H54 (cell line): ENCODE measurements at regions not wholly inside any gene's neighbourhood (a gene's known extent, or its start where the extent isn't known, plus 50 kb on each side); places are given as distances from the start of the nearest gene placed in this dataset.

Source experiments
- DNase-seq: peaks from one replicate; pipeline ENCODE4 v3.0.0; 2011; ENCODE audit warnings: low spot score, mixed read lengths; ENCODE audit not compliant: insufficient read length
- FAIRE-seq: peaks from 3 replicates; lab custom pipeline; 2011; peaks lifted over from hg19 to GRCh38; lab: Jason Lieb, UNC
- POLR2A ChIP-seq: IDR thresholded peaks from 2 replicates; pipeline ENCODE4 v1.6.1; 2011; ENCODE audit warnings: low read depth, mild to moderate bottlenecking, low read length

DNA sequence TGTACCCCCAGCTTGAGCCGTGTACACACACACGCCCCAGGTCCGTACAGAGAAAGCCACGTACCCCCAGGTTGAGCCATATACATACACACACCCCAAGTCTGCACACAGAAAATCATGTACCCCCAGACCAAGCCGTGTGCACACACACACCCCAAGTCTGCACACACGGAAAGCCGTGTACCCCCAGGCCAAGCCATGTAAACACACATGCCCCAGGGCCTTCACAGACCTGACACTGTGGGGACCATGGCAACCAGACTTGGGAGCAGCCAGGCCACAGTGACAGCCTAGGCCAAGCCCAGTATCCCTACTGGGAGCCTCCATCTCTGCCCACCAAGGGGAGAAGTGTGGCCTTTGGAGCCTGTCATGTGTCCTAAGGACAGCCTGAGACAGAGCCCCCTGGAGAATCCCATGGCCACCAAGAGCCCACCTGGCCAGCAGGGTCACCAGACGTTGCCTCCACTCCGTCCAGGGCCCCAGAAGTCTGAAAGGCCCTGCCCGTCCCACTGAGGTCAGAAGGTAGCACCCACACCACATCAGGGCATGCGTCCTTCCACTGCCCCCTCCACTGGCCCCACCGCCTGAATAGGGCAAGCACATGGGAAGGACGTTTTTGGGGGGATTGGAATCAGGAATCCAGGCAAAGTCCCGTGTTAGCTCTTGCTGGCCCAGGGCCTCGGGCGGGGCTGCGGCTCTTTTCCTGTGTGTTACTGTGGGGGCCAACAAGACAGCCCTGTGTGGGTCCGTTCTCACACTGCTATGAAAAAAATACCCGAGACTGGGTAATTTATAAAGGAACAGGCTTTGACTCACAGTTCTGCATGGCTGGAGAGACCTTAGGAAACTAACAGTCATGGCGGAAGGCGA is 636.7 kb downstream of the TBC1D22A start:
- FAIRE-seq: no peak
- no peak for TF ChIP-seq POLR2A
- no peak for DNase-seq

DNA sequence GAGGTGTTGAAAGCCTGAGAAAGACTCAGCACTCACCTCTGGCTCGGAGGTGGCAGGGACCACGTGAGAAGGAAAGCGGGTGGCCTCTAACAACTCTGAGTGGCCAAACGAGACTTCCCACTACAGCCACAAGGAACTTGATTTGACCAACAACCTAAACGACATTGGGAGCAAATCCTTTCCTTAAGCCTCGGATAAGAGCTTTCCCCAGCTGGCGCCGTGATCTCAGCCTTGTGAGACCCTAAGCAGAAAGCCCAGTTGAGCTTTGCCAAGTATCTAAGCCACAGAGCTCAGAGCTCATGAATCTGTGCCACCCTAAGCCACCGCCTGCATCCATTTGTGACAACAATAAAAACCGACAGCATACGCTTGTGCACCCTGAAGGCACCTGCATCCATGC is 636.0 kb downstream of the TBC1D22A start:
- no peak for TF ChIP-seq POLR2A
- no peak for FAIRE-seq
- no peak for DNase-seq

DNA sequence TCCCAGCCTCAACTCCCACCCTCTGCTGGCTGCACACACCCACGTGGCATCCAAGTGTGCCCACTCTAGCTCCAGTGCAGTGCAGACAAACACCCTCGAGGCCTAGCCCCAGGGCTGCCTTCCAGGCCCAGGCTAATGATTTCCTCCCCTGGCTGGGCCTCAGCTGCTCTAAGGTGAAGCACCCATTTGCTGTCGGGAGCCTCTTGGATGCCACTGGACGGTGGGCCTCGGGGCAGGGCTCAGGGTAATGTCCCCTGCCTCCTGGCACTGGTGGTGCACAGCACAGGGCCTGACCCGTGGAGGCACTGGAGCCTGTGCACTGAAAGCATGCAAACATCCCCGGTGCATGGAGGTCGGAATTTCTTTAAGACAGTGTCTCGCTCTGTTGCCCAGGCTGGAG is 635.2 kb downstream of the TBC1D22A start:
- TF ChIP-seq POLR2A: no peak
- DNase-seq: no peak
- no peak for FAIRE-seq

DNA sequence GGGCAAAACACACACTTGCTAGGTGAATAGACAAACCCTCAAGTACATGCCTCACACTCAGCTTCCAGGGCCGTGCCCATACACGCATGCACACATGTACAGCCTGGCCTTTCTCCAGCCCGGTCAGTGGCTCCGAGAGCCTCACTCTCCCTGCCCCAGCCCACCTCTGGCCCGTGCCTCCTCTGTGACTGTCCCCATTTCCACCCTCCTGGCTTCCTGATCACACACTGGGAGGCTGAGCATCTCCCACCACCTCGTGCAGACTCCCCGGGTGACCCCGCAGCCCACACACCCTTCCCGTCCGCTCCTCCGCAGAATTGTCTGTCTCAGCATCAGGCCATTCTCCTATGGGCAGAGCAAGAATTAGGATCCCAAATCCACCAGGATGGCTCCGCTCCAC is 634.1 kb downstream of the TBC1D22A start:
- FAIRE-seq (no peak), DNase-seq (no peak)
- TF ChIP-seq POLR2A: no peak

DNA sequence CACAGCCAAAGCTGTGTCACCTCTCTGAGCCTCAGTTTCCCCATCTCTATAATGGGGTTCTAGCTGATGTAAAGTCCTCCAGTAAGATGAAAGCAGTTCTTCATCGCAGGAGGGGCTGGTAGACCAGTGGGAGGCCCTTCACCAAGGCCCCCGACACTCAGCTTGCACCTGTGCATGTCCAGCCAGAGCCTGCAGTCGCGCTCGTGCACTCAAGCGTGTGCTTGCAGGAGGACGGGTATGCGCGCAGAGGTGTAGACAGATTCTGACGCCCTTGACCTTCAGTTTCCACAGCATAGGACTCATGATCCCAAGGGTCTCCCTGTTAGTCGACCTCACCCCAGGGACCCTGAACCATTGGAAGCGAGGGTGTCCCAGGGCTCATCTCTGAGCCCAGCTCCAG is 633.7 kb downstream of the TBC1D22A start:
- no peak for TF ChIP-seq POLR2A
- no peak for DNase-seq
- no peak for FAIRE-seq

DNA sequence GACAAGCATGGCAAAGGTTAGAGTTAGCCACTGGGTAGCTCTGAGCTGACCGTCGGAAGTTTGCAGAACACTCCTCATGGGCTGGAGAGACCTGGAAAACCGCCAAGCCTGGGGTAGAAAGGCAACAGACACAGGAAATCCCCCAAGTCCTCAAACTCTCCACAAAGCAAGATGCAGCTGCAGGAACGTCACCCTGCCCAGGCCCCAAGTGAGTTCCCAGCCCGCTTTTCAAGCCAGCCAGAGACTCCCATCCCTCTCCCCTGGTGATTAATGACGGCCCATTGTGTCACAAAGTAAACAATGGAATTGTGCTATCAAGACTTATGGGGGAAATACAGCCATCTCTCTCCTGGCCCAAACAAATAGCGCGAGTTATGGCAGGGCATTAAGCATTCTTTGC is 633.0 kb downstream of the TBC1D22A start:
- no peak for TF ChIP-seq POLR2A

DNA sequence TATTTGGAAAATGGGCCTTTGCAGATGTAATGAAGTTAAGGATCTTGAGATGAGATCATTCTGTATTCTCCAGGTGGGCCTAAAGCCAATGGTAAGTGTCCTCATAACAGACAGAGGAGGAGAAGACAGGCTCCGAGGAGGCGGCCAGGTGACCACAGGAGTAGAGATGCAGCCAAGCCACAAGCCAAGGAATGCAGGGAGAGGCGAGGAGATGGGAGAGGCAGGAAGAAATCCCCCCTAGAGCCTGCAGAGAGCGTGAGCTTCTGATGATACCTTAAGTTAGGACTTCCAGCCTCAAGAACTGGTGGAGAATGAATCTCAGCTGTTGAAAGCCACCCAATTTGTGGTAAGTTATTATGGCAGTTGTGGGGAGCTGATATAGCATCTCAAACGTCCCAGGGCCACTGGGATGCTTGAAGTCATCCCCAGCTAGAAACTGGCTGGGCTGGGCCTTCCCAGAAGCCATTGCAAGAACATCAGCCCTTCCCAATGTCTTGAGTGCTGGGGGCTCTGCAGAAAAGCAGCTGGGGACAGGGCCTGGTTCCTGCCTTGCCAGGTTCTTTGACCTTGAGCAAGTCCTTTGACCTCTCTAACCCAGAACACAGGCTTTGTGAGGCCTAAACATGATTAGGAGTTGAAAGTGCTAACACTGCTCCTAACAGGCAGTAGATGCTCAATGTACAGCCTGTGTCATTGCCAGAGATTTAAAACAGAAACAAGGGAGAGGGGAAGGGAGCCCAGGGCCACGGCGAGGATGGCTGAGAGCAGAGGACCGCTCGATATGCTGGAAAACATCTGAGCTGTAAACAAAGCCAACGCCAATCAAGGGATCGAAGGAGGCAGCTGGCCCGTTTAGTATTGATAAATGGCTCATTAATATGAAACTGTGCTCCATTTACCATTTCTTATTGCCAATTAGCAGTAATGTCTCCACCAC is 632.3 kb downstream of the TBC1D22A start:
- DNase-seq (no peak), FAIRE-seq (no peak)
- TF ChIP-seq POLR2A: no peak

More for the DNA sequence above, 633.0 kb downstream of the TBC1D22A start:
- DNase-seq (no peak), FAIRE-seq (no peak)

DNA sequence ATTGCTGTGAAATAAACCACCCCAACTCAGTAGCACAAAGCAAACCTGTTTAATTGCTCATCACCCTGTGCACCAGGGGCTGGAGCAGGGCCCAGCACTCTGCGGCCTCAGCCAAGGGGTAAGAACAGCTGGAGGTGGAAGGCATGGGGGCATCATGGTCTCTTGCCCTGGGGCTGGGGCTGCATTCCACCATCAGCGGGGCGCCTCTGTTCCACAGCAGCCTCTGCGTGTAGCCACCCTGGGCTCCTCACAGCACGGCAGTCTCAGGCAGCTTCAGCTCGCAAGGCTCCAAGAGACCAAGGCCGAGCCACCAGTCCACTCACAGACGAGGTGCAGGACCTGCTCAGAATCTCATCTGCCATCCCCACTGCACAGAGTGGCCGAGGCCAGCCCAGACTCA is 630.7 kb downstream of the TBC1D22A start:
- FAIRE-seq (no peak), DNase-seq (no peak)

DNA sequence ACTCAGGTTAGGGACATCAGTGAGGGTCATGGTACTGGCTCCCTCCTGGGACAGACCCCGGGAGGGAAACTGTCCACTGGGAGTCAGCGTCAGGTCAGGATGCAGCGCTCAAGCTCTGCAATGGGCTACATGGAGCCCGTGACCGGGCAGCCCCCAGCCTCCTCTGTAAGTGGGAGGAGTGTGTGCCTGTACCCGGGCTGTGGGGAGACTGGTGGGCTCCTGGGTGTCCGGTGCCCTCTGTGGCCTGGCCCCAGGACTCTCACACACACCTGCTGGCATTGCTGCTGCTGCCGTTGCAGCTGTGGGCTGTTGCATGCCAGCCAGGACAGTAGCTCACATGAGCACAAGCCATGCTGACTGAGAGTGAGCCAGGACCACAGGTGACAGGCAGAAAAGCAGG is 630.3 kb downstream of the TBC1D22A start:
- DNase-seq (no peak), FAIRE-seq (no peak)
- TF ChIP-seq POLR2A: no peak

More for the DNA sequence above, 630.7 kb downstream of the TBC1D22A start:
- no peak for TF ChIP-seq POLR2A

DNA sequence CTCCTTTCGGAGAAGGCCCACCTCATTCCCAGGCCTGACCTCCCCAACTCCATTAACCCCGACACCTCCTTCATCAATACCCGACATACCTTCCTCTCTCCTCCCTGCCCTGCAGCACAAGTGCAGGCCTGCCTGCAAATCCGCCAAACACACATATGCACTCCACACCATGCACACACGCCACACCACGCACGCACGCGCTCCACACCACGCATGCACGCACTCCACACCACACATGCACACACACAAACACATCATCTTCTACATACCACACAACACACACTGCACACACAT is 629.6 kb downstream of the TBC1D22A start:
- TF ChIP-seq POLR2A: no peak
- FAIRE-seq: no peak
- no peak for DNase-seq

DNA sequence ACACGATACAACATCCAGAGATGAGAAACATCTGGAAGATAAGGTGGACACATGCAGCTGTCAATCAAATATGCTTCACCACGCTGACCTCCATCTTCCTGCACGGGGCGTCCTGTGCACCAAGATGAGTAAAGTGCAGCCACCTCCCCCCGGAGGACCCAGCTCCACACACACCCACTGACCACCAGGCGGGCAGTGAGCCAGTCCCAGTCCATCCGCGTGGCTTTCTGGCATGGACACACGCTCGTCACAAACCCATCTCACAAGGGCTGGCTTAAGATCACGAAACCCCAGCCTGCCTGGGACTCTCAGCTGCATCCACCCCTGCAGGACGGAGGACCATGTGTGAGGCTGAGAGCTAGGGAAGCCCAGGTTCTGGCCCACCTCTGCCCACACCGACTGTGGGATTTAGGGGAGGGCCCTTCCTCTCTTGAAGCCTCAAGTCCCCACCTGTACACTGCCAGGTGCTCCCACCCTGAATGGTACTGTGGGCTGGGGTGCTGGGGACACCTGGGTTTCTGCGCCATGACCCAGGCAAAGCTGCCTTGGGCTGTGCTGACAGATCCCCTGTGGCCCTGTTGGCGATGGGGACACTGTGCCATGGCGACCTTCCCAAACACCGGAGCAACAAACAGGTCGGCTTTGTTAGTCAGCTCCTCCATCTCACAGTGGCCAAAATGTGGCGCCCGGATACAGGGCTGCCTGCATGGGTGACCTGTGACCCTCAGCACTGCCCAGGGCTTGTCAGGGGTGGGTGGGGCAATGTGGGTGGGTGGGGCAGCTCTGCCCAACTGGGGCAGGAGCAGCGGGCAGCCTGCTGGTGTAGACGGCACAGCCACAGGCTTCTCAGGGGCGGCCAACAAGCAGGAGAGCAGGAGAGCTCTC is 629.0 kb downstream of the TBC1D22A start:
- DNase-seq: no peak
- TF ChIP-seq POLR2A: no peak
- no peak for FAIRE-seq

DNA sequence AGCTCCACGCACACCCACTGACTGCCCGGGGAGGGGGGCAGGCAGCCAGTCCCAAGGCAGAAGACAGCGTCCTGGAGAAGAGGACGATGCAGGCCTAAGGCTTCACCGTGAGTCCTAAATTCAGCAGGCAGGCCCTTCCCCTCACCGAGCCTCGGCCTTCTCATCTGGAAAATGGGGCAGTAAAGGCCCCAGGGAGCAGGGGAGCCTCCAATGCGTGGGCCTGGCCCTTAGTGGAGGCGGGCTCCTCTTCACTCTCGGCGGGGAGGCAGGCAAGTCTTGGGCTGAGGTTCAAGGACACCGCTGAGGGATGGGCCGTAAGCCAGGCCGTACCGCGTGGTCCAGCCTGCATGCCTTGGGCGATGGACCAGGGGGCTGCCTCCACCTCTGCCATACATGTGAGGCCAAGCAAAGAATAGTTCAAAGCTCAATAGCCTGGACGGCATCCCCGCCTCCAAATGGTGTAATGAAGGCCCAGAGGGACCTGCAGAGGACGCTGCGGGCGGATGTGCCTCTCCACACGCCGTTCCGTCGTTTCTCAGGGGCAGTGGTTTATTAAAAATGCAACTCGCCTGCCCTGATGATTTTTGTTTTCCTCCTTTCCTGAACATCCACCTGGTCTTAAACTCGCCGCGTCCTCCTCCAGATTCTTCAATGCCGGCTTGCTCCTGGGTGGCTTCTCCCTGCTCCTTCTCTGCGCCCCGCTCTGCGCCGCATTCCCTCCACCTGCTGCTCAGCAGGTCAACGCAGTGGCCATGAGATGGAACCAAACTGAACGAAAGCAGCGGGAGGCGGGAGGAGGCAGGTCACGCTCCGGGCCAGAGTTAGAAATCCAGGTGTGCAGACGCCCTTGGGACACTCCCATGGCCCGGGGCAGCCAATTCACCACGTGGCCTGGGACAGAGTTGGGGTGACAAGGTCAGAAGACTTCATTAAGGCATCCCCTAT is 627.8 kb downstream of the TBC1D22A start:
- TF ChIP-seq POLR2A: no peak
- DNase-seq (no peak), FAIRE-seq (no peak)
